PFSK-1 (cell line): ENCODE measurements at regions not wholly inside any gene's neighbourhood (a gene's known extent, or its start where the extent isn't known, plus 50 kb on each side); places are given as distances from the start of the nearest gene placed in this dataset.

Experiments
- POLR2AphosphoS5 ChIP-seq: IDR thresholded peaks from 2 replicates; pipeline ENCODE4 v1.6.1; 2012; ENCODE audit warnings: low read depth, mild to moderate bottlenecking, control low read depth, low read length, moderate library complexity
- SIN3A ChIP-seq: IDR thresholded peaks from 2 replicates; pipeline ENCODE4 v1.6.1; 2012; ENCODE audit warnings: mild to moderate bottlenecking, low read length, moderate library complexity, borderline replicate concordance; ENCODE audit not compliant: insufficient read depth
- TAF1 ChIP-seq: IDR thresholded peaks from 2 replicates; pipeline ENCODE4 v1.6.1; 2012; ENCODE audit warnings: low read length, control low read depth, borderline replicate concordance; ENCODE audit not compliant: insufficient read depth

DNA sequence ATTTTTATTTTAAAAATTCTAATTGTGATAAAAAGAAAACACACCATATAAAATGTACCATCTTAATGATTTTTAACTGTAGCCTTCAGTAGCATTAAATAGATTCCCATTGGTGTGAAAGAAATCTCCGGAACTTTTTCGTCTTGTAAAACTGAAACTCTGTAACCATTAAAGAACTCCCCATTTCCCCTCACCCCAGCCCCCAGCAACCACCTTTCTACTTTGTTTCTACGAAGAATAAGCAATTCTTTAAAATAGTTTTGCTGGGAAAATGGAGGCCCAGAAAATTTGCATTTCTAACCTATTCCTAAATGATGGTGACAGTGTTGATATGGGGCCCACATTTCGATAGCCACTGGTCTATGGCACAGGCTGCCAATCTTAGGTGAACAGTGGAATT lies 305.4 kb upstream of the PFKP start:
- TF ChIP-seq POLR2AphosphoS5, result no peak
- TF ChIP-seq TAF1, result no peak
- TF ChIP-seq SIN3A, result no peak
